ENCODE measurements at regions not wholly inside any gene's neighbourhood (a gene's known extent, or its start where the extent isn't known, plus 50 kb on each side); places are given as distances from the start of the nearest gene placed in this dataset.

DNA sequence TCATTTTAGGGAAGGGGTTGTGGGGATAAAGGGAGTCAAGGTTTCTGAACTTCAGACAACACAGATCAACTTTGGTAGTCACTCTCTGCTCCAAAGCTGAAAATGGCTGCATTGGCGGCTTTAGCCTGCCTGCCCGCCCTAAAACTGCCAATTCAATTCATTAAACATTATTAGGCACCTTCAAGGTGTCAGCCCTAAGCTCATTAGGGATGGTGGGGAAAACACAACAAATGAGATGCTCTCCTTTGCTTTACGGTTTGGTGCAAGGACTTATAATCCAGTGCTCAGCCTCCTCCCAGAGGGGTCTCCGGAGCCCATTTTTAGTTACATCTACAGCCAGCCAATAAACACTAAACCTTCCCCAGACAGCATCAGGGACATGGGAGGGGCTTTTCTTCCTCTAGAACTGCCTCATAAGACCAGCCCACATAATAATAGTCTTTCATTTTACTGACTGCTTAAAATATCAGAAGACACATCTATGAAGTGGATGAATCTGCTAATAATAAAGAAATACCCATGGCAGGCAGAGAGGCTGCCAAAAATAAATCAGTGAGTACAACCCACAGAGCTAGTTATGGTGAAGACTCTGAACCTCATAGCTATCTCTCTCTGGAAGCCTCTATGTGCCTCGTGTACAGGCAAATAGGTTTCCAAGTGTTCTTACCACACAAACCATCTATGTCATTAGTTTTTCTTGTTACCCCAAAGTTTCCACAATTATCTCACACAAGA lies 102.8 kb upstream of the NCAM1 start:
- ChIA-PET CTCF (no interaction called here), POLR2A (ENCODE audit: unreplicated experiment) (no interaction called here)
- Histone ChIP-seq H2BK5ac (ENCODE audit: low read depth, low read length, poor library complexity, severe bottlenecking) (no peak overlapping the region), H2BK20ac (ENCODE audit: low read depth, low read length) (no peak overlapping the region), H3K27me3 (ENCODE audit: control insufficient read depth, insufficient read depth, low read length) (no peaks in the 10 kb centered on the region), H3K4me3 (ENCODE audit: insufficient read depth, low read depth, low read length) (no peak overlapping the region), H3K23ac (ENCODE audit: low read depth, low read length) (no peak overlapping the region), H4K8ac (ENCODE audit: low read depth in 2 of 2, low read length in 2 of 2) (no peak overlapping the region), H3K9me1 (ENCODE audit: insufficient read depth, low read length) (no peaks in the 10 kb centered on the region), H2BK120ac (ENCODE audit: low read depth, low read length) (no peak overlapping the region), H3K56ac (ENCODE audit: extremely low read depth, insufficient read depth, low read length) (no peak overlapping the region), H3K18ac (ENCODE audit: low read depth, low read length) (no peak overlapping the region), H3K14ac (replicated peaks; ENCODE audit: low read depth, low read length) (no peak overlapping the region), H2AK9ac (replicated peaks; ENCODE audit: low read depth, low read length, poor library complexity) (no peak overlapping the region), H3K79me1 (ENCODE audit: low read depth in 1 of 2, low read length in 2 of 2) (no peaks in the 10 kb centered on the region), H4K5ac (ENCODE audit: low read depth, low read length) (no peak overlapping the region), H2AK5ac (ENCODE audit: low read depth, low read length) (no peak overlapping the region), H3K36me3 (ENCODE audit: control insufficient read depth, insufficient read depth, low read length) (no peaks in the 10 kb centered on the region), H3K4me2 (ENCODE audit: low read depth, low read length) (no peak overlapping the region), H2AFZ (replicated peaks; ENCODE audit: low read length, poor library complexity) (no peak overlapping the region), H2BK15ac (ENCODE audit: low read depth, low read length) (no peak overlapping the region), H3K9me3 (ENCODE audit: control insufficient read depth, insufficient read depth, low read length) (peaks cover 7% of the 10 kb centered on the region), H3K4me1 (ENCODE audit: control insufficient read depth, insufficient read depth, low read length) (no peaks in the 10 kb centered on the region), H3K9ac (ENCODE audit: low read depth, low read length) (no peak overlapping the region), H4K91ac (ENCODE audit: insufficient read depth, low read depth, low read length) (no peak overlapping the region), H3K4ac (ENCODE audit: low read depth, low read length) (no peak overlapping the region), H4K20me1 (ENCODE audit: insufficient read depth, low read length) (no peaks in the 10 kb centered on the region), H3K27ac (ENCODE audit: insufficient read depth, low read length) (no peak overlapping the region)
- intact Hi-C loops (cut with micrococcal nuclease) (no loop called here), dilution Hi-C loops (cut with HindIII; ENCODE audit: low sequenced_read_pairs, unreplicated experiment) (no loop called here), in situ Hi-C loops (cut with MboI; ENCODE audit: low sequenced_read_pairs) (no loop called here)
- no CpG with 5 or more reads among the region's 5 CpGs for WGBS, 2 experiments (ENCODE audit: extremely low coverage in 2 of 2, insufficient read length in 1 of 2)
- no peak for TF ChIP-seq ELK1 (IDR thresholded peaks at IDR 0.05; ENCODE audit: borderline replicate concordance, low read depth, low read length)
- TF ChIP-seq RFX5 (IDR thresholded peaks at IDR 0.05; ENCODE audit: low read depth, low read length) = no peak
- no peak for TF ChIP-seq FOS (IDR thresholded peaks at IDR 0.05; ENCODE audit: low read depth, low read length)
- no peak for TF ChIP-seq POLR2A (IDR thresholded peaks at IDR 0.05; ENCODE audit: low read depth, low read length)
- ATAC-seq (ENCODE audit: low read depth) = no peak
- DNase-seq = no peak
- no TSS peak for BruUV-seq (replicated peaks)
